GM12878 (cell line): ENCODE measurements at regions not wholly inside any gene's neighbourhood (a gene's known extent, or its start where the extent isn't known, plus 50 kb on each side); places are given as distances from the start of the nearest gene placed in this dataset.

Experiments
- BRCA1 ChIP-seq: IDR thresholded peaks from 2 replicates; pipeline ENCODE4 v1.6.1; 2011; ENCODE audit warnings: low read depth, low read length, improper control_type of control experiment
- CBX3 ChIP-seq: fragments of 200-600 bp; sonication (generic); IDR thresholded peaks from 2 replicates; pipeline ENCODE4 v1.6.1; 2016; ENCODE audit warnings: low read depth, borderline replicate concordance
- CHD4 ChIP-seq: fragments of 200-600 bp; sonication (generic); IDR thresholded peaks from 2 replicates; pipeline ENCODE4 v1.6.1; 2016; ENCODE audit warnings: mild to moderate bottlenecking
- EP300 ChIP-seq, 2 experiments: fragments of 150-350 bp in 1 of 2; IDR thresholded peaks; 2 replicates each; pipeline ENCODE4 v1.6.1; 2011 to 2012; ENCODE audit warnings: low read depth in 2 of 2, low read length in 2 of 2, borderline replicate concordance in 1 of 2, improper control_type of control experiment in 1 of 2, inconsistent platforms in 1 of 2; ENCODE audit not compliant: control insufficient read depth in 1 of 2
- EZH2 ChIP-seq: IDR thresholded peaks from 2 replicates; pipeline ENCODE4 v1.6.1; 2012; ENCODE audit warnings: low read depth, mild to moderate bottlenecking, control low read depth, inconsistent platforms, low read length, borderline replicate concordance; ENCODE audit not compliant: control insufficient read depth
- IKZF2 ChIP-seq, 2 experiments: fragments of 450-650 bp; IDR thresholded peaks; 2 replicates each; pipeline ENCODE4 v1.6.1; 2017; ENCODE audit warnings: mild to moderate bottlenecking in 2 of 2, moderate library complexity in 2 of 2
- NFXL1 ChIP-seq: fragments of 450-650 bp; IDR thresholded peaks from 2 replicates; pipeline ENCODE4 v1.6.1; 2017; ENCODE audit warnings: antibody characterized with exemption, mild to moderate bottlenecking, borderline replicate concordance
- NR2C1 ChIP-seq: fragments of 450-650 bp; IDR thresholded peaks from 2 replicates; pipeline ENCODE4 v1.6.1; 2017; ENCODE audit warnings: antibody characterized with exemption, mild to moderate bottlenecking, moderate library complexity
- RELA ChIP-seq: fragments of 450-650 bp; IDR thresholded peaks from 2 replicates; pipeline ENCODE4 v1.8.0; 2014; ENCODE audit warnings: borderline replicate concordance; ENCODE audit not compliant: partially characterized antibody
- SMAD1 ChIP-seq: fragments of 450-650 bp; IDR thresholded peaks from 2 replicates; pipeline ENCODE4 v1.6.1; 2018; ENCODE audit warnings: mild to moderate bottlenecking, low read depth; ENCODE audit not compliant: partially characterized antibody
- SP1 ChIP-seq: IDR thresholded peaks from one replicate; pipeline ENCODE4 v1.6.1; 2011; ENCODE audit warnings: low read depth, low read length
- SUPT20H ChIP-seq: IDR thresholded peaks from 2 replicates; pipeline ENCODE4 v1.6.1; 2011; ENCODE audit warnings: low read depth, mild to moderate bottlenecking, low read length, moderate library complexity, borderline replicate concordance; ENCODE audit not compliant: control insufficient read depth
- TF ChIP-seq, protein P1 (sequence below), 3 experiments: IDR thresholded peaks in 2 of 3; conservative IDR thresholded peaks in 1 of 3; 2 replicates each; pipeline ENCODE4 v1.5.1; 2011; ENCODE audit warnings: low read depth in 3 of 3, low read length in 3 of 3, mild to moderate bottlenecking in 3 of 3, control low read depth in 2 of 3, moderate library complexity in 2 of 3, inconsistent platforms in 1 of 3, mixed read lengths in 1 of 3; ENCODE audit not compliant: control insufficient read depth in 2 of 3, insufficient read depth in 1 of 3; ENCODE audit errors: extremely low read depth in 1 of 3
- TF ChIP-seq, protein P2 (sequence below): fragments of 450-650 bp; IDR thresholded peaks from 2 replicates; pipeline ENCODE4 v1.6.1; 2017; ENCODE audit warnings: antibody characterized with exemption, mild to moderate bottlenecking, moderate library complexity
- TF ChIP-seq, protein P3 (sequence below): IDR thresholded peaks from 2 replicates; pipeline ENCODE4 v1.6.1; 2011; ENCODE audit warnings: borderline replicate concordance, low read depth, mild to moderate bottlenecking, moderate library complexity, low read length; ENCODE audit not compliant: insufficient read depth, poor library complexity, severe bottlenecking
- TF ChIP-seq, protein P4 (sequence below): fragments of 150-350 bp; IDR thresholded peaks from 2 replicates; pipeline ENCODE4 v1.6.1; 2014; ENCODE audit warnings: mild to moderate bottlenecking, low read depth, low read length

DNA sequence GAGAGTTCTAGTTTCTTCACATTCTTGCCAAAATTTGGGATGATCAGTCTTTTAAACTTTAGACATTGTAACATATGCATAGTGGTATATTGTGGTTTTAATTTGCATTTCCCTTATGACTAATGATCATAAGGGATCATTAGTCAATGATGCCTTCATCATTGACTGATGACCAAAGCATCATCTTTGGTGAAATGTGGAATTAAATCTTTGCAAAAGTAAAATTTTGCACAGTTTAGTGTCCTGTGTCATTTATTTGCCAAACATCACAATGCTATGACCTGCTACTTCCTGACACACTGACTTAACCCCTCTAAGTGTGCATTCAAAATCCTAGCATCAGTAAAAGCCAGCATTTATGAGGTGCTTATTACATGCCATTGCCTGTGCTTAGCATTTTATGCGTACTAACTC is 58.9 kb upstream of the SLC1A4 start (continued):
- TF ChIP-seq, protein P1, sequence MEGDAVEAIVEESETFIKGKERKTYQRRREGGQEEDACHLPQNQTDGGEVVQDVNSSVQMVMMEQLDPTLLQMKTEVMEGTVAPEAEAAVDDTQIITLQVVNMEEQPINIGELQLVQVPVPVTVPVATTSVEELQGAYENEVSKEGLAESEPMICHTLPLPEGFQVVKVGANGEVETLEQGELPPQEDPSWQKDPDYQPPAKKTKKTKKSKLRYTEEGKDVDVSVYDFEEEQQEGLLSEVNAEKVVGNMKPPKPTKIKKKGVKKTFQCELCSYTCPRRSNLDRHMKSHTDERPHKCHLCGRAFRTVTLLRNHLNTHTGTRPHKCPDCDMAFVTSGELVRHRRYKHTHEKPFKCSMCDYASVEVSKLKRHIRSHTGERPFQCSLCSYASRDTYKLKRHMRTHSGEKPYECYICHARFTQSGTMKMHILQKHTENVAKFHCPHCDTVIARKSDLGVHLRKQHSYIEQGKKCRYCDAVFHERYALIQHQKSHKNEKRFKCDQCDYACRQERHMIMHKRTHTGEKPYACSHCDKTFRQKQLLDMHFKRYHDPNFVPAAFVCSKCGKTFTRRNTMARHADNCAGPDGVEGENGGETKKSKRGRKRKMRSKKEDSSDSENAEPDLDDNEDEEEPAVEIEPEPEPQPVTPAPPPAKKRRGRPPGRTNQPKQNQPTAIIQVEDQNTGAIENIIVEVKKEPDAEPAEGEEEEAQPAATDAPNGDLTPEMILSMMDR (IDR thresholded peaks at IDR 0.05 in 2 of 3, conservative IDR thresholded peaks at IDR 0.05 in 1 of 3; ENCODE audit: control insufficient read depth in 2 of 3, extremely low read depth in 1 of 3, insufficient read depth in 1 of 3, low read depth in 3 of 3, low read length in 3 of 3) = no peak
- no peak for TF ChIP-seq RELA
- TF ChIP-seq SP1 = no peak
- no peak for TF ChIP-seq NFXL1
- no peak for TF ChIP-seq IKZF2 (IDR thresholded peaks at IDR 0.05)
- no peak for TF ChIP-seq BRCA1
- TF ChIP-seq, protein P2, sequence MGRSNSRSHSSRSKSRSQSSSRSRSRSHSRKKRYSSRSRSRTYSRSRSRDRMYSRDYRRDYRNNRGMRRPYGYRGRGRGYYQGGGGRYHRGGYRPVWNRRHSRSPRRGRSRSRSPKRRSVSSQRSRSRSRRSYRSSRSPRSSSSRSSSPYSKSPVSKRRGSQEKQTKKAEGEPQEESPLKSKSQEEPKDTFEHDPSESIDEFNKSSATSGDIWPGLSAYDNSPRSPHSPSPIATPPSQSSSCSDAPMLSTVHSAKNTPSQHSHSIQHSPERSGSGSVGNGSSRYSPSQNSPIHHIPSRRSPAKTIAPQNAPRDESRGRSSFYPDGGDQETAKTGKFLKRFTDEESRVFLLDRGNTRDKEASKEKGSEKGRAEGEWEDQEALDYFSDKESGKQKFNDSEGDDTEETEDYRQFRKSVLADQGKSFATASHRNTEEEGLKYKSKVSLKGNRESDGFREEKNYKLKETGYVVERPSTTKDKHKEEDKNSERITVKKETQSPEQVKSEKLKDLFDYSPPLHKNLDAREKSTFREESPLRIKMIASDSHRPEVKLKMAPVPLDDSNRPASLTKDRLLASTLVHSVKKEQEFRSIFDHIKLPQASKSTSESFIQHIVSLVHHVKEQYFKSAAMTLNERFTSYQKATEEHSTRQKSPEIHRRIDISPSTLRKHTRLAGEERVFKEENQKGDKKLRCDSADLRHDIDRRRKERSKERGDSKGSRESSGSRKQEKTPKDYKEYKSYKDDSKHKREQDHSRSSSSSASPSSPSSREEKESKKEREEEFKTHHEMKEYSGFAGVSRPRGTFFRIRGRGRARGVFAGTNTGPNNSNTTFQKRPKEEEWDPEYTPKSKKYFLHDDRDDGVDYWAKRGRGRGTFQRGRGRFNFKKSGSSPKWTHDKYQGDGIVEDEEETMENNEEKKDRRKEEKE = no peak
- no peak for TF ChIP-seq NR2C1
- TF ChIP-seq SMAD1 = peak; percentile 6
- no peak for TF ChIP-seq SUPT20H
- TF ChIP-seq CBX3 = no peak
- TF ChIP-seq EP300 (IDR thresholded peaks at IDR 0.05; ENCODE audit: borderline replicate concordance in 1 of 2, control insufficient read depth in 1 of 2, low read depth in 2 of 2, low read length in 2 of 2) = peak in 1 of 2 experiments; percentile 52; a peak in 1 of 4 replicates
- TF ChIP-seq, protein P3, sequence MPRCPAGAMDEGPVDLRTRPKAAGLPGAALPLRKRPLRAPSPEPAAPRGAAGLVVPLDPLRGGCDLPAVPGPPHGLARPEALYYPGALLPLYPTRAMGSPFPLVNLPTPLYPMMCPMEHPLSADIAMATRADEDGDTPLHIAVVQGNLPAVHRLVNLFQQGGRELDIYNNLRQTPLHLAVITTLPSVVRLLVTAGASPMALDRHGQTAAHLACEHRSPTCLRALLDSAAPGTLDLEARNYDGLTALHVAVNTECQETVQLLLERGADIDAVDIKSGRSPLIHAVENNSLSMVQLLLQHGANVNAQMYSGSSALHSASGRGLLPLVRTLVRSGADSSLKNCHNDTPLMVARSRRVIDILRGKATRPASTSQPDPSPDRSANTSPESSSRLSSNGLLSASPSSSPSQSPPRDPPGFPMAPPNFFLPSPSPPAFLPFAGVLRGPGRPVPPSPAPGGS = peak; percentile 72
- TF ChIP-seq, protein P4, sequence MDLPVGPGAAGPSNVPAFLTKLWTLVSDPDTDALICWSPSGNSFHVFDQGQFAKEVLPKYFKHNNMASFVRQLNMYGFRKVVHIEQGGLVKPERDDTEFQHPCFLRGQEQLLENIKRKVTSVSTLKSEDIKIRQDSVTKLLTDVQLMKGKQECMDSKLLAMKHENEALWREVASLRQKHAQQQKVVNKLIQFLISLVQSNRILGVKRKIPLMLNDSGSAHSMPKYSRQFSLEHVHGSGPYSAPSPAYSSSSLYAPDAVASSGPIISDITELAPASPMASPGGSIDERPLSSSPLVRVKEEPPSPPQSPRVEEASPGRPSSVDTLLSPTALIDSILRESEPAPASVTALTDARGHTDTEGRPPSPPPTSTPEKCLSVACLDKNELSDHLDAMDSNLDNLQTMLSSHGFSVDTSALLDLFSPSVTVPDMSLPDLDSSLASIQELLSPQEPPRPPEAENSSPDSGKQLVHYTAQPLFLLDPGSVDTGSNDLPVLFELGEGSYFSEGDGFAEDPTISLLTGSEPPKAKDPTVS = no peak
- TF ChIP-seq CHD4 = no peak
- no peak for TF ChIP-seq EZH2
- TF ChIP-seq, all 136 proteins: peak for 14
